GM12865 (cell line): ENCODE measurements at regions not wholly inside any gene's neighbourhood (a gene's known extent, or its start where the extent isn't known, plus 50 kb on each side); places are given as distances from the start of the nearest gene placed in this dataset.
A peak's percentile ranks its signal among the peaks of the same experiment; 100 is the strongest.

Source experiments
- DNase-seq: peaks from one replicate; pipeline ENCODE4 v3.0.0; 2010; ENCODE audit warnings: low read depth
- H3K4me3 ChIP-seq: 2 replicates; pipeline ENCODE4 v1.5.1; 2011; ENCODE audit warnings: mild to moderate bottlenecking, low read depth, low read length, control low read depth
- CTCF ChIP-seq: IDR thresholded peaks from 2 replicates; pipeline ENCODE4 v1.5.1; 2011; ENCODE audit warnings: low read length, control low read depth, low read depth, inconsistent platforms; ENCODE audit not compliant: insufficient read depth; ENCODE audit errors: missing control alignments

GRCh38 chr17:72392056-72393010, 271.5 kb downstream of the SOX9 start:
- no peak for TF ChIP-seq CTCF
- peak; percentile 87 for DNase-seq
- peak overlapping the region; percentile 46 for H3K4me3 ChIP-seq

- no peak for DNase-seq
Measured at GRCh38 chr17:72393553-72393952, 272.7 kb downstream of the SOX9 start.

GRCh38 chr17:72394531-72394930, 273.7 kb downstream of the SOX9 start:
- TF ChIP-seq CTCF, result no peak
- no peak for DNase-seq
- no peak overlapping the region for H3K4me3 ChIP-seq

More at GRCh38 chr17:72393553-72393952, 272.7 kb downstream of the SOX9 start:
- no peak for TF ChIP-seq CTCF
- H3K4me3 ChIP-seq, result no peak overlapping the region

- DNase-seq, result no peak
- no peak for TF ChIP-seq CTCF
- H3K4me3 ChIP-seq, result no peak overlapping the region
Measured at GRCh38 chr17:72396121-72396520, 275.3 kb downstream of the SOX9 start.

GRCh38 chr17:72397223-72397667, 276.4 kb downstream of the SOX9 start:
- no peak overlapping the region for H3K4me3 ChIP-seq
- no peak for DNase-seq
- TF ChIP-seq CTCF, result no peak

- no peak for TF ChIP-seq CTCF
- DNase-seq, result no peak
- no peak overlapping the region for H3K4me3 ChIP-seq
Measured at GRCh38 chr17:72397687-72398086, 276.9 kb downstream of the SOX9 start.

- DNase-seq, result no peak
- TF ChIP-seq CTCF, result no peak
Measured at GRCh38 chr17:72399023-72399607, 278.3 kb downstream of the SOX9 start.

More at GRCh38 chr17:72399023-72399607, 278.3 kb downstream of the SOX9 start:
- H3K4me3 ChIP-seq, result no peak overlapping the region
